HG03045 (cell line): ENCODE measurements at regions not wholly inside any gene's neighbourhood (a gene's known extent, or its start where the extent isn't known, plus 50 kb on each side); places are given as distances from the start of the nearest gene placed in this dataset.

ENCODE experiments used
- ATAC-seq: cut with Tn5 transposase; IDR thresholded peaks from one replicate; pipeline ENCODE4 v1.9.1; 2021; ENCODE audit warnings: mild to moderate bottlenecking, moderate library complexity; ENCODE audit not compliant: unreplicated experiment

DNA sequence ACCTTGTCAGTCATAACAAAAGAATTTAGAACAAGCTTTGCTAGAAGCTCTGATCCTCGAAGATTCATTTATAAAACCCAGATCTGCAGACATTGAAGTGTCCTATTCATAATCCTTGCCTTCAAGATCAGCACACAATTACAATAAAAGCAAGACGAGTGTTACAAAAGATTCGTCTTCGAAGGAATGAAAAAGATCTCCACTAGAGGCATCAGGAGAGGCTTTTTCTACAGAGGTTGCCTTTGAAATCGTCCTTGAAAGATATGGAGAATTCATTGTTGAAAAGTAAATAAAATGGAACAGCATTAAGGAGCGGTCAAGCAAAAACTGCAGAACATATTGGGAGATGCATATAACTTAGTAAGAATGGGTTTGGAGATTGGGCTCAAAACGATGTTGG lies 146.4 kb downstream of the BMP4 start:
- no peak for ATAC-seq

DNA sequence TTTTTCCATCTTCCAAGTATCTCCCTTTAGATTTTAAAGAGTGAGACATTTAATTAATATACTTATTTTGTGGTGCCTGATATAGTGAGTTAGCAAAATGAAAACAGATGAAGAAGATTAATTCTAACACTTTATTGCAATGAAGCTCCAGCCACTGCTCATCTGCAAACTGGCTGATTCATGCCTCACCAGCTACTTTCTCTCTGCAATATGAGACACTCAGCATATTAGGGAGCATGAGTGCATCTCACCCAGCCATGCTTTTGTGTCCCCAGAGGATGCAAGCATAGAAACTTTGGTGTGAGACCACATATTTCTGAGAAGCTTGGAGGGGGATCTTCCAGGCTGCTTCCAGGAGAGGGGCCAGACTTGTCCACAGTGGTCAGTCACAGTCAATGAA lies 148.6 kb downstream of the BMP4 start:
- no peak for ATAC-seq

DNA sequence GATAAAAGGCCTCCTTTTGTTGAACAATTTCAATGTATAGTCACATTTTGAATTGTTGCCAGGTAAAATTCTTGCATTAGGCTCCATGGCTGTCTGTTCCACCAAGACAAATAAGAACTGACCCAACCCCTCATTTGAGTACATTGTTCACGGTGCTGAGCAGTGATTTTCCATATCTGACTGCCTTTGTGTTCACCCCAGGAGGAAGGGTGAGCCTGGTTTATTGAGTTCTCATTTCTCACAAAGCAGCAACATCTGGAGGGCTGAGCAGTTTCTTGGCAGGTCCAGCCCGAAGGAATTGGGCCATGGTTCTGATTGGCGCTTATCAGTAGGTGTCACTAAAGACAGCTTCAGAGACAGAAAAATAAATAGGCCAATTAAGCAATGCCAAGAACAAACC lies 149.1 kb downstream of the BMP4 start:
- no peak for ATAC-seq

DNA sequence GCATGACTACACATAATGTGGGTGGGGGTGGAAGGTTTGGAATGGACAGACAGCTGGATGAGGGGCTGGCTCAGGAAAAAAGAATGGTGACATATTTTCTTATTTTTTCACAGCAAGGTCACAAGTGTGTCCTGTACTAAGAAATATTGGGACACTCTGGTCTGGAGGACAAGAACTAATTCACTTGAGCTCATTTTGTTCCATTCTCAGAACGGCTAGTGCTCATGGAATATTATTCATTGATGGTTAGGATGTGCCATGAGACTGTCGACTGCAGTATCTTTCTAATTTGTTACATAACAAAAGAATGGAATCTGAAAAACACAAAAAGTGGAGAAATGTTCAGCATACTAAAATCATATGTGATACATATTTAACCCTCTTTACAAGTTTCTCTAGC lies 149.5 kb downstream of the BMP4 start:
- no peak for ATAC-seq

DNA sequence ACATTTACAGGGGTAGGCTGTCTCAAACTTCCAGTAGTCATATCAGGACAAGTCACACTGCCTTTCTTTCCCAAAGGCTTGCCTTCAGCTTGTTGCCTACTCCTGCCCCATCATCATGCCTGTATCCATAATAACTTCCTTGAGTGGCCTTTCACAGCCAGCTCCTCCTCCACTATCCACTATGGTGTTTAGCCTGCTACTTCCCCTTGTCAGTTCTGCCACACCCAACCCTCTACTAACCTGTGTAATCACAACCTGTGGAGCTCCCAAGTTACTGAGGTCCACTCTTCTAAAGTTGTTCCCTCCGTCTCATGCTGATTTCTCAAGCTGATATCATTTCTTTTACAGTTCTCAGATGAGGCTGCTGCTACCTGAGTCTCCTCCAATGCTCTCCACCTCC lies 159.9 kb downstream of the BMP4 start:
- no peak for ATAC-seq

DNA sequence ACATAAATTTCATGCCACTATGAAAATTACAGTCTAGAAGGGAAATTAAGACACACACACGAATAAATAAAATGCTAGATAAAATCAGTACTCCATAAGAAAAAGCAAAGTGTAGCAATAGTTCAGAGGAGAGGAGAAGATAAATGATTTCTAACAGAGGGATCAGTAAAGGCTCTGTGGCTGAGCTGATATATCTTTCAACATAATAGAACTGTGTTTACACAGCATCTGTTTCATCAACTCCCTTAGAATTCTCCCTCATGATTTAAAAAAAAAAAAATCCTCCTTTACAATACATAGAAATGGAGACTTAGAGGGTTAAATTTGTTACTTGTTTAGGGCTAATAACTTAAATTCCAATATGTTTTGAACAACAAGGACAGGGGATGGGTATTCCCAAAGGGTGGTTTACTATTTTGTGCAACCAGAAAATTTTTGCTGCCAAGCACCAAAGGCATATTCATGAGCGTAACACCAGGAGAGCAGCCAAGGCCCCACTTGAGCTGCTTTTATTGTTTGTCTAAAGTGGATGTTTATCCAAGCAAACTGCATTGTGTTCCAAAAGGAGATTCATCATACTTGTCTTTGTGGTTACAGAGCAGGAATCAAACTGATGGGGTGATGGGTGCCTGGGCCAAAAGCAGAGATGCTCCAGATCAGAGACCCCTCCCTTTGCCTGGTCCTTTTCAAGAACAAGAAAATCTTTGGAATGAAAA lies 162.7 kb downstream of the BMP4 start:
- no peak for ATAC-seq

DNA sequence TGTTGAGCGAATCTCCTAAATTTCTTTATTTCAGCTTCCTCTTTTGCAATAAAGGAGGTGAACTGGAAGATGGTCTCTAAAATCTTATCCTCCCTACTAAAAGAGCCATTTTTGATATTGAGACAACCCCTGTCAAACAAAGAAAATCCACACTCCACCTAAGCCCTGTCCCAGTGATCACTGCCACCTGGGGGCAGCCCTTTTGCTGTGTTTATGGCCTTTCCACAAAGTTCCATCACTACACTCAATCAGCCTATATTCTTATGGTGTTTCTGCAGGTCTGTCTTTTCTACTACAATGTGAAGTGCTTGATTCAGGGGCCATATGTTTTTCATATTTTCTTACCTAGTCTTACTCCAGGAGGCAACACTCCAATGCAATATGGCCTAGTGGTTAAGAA lies 163.7 kb downstream of the BMP4 start:
- no peak for ATAC-seq

DNA sequence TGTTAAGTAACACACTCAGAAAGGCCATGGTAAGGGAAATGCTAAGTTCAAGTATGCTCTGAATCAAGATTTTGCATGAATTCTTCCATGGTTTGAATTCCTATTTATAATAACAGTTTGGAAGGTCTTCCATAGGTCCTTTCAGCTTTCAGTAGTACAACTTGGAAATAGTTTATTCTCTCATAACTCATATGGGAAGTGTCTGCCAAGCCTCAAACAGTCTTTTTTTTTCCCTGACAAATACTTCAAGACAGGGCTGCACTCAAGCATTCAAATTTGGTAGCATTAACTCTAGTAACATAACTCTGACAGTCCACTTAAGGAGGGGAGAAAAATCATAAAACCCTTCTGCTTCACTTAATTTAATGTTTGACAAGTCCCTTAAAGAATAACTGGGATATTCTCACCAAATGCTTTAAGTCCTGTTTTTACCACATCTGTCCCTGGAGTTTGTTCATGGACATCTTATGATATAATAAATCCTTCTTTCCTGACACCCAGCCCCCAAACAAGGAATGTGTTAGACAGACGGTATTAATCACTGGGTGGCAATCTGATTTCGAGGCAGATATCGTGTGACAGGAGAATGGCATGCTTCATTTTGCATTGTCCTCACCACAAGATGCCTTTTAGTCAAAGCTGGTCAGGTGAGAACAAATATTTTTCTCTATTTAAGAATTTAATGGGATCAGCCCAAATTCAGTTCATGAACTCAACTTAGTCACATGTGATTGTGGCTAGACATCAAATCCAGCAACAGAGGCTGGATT lies 165.7 kb downstream of the BMP4 start:
- no peak for ATAC-seq

DNA sequence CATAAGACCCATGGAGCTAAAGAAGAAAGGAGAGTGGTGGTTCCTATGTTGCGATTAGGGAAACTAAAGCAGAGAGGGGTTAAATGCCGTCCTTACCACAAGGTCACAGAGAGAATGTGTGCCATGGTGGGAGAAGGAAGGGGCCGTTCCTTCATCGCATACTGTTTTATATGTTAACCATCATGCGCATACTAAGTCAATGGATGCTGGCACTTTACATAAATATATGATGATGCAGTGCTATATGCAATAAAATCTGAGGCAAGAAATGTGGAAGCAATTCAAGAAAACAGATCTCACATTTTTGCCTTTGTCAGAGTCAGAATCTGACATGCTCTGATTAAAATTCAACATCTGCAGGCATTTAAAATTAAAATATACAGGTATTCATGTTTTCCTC lies 168.1 kb downstream of the BMP4 start:
- ATAC-seq, result no peak

DNA sequence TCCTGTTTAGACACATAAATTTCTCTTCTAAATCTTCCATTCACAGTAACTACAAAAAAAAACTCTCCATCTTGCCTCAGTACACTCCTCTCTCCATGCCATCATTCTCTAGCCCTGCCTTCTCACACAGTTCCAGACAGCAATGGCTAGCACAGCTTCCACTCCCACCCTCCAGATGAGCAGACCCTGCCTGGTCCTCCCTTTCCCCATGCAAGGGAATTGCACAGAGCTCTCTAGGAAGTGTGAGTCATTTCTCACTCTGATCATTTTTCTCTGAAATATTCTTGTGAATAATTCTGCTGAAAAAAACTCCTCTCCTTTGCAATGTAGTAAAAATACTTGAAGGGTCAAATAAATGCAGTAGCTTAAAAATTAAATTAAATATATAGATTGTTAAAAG lies 170.6 kb downstream of the BMP4 start:
- no peak for ATAC-seq

DNA sequence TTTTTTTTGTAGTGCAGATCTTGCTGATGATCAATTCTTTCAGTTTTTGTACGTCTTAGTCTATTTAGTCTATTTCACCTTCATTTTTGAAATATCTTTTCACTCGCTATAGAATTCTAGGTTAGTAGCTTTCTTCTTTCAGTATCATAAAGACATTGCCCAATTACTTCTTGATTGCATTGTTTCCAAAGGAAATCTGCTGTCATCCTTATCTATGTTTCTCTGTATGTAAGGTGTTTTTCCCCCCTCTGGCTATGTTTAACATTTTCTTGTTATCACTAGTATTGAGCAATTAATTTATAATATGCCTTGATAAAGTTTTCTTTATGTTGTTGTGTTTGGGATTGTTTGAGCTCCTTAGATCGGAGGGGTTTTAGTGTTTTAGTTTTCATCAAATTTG lies 171.9 kb downstream of the BMP4 start:
- ATAC-seq, result no peak

DNA sequence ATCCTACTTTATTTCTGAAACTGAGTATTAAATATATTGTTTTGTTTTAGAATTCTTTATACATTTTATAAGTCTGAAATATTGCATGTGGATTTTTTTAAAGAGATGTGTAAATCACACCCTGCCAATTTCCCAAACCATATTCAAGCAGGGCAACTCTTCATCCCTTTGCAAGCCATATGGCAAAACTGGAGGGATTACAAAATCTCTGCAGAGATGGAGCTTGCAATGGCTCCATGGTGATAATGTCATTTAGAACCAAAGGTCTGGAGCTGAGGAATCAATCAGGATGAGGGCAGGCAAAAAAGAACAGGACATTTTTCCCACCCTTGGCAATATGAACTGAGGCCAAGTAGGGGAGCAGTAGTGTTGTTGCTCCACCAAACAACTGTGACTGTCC lies 173.4 kb downstream of the BMP4 start:
- no peak for ATAC-seq

DNA sequence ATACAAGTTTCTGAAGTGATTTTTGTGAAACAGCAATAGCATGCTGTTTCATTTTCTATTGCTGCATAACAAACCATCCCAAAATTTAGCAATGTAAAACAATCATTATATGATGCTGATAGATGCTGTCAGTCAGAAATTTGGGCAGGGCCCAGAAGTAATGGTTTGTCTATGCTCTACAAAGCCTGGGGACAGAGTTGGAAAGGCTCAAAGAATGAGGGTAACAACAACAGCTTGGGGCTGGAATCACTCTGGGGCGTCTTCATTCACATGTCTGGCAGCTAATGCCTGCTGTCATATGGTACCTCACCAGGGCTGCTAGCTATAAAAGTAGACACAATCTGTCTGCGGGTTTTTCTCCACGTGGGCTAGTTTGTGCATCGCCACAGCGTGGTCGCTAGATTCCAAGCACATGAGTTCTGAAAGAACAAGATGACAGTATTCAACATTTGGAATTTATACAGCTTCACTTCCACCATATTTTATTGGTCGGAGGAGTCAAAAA lies 176.5 kb downstream of the BMP4 start:
- ATAC-seq, result no peak

DNA sequence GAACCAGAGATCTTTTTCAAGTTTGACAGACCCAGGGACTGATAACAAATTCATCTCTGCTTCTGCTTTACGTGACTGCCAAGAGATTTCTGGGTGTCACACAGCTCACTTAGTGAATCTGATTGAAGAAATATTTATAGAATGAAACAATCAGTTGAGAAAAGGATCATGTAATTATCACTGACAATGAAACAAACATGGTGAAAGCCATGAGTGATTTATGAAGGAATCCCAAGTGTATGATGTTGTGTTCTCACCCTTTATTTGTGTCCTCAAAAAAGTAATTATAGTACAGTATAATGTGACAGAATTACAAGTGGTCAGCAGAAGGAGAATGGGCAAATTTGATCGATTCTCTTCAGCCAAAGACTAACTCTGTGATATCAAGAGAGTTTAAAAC lies 177.3 kb downstream of the BMP4 start:
- no peak for ATAC-seq

DNA sequence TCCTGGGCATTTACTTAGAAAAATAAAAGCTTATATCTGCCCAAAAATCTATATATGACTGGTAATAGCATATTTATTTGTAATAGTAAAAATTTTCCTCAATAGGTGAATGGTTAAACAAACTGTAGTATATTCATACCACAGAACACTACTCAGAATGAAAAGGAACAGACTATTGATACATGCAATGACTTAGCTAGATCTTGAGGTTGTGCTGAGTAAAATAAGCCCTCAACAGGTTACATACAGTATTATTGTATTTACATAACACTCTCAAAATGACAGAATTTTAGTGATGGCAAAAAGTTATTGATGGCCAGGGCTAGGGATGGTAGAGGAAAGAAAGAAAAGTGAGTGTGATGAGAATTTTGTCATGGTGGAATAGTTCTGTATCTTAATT lies 178.4 kb downstream of the BMP4 start:
- ATAC-seq, result peak; percentile 55

DNA sequence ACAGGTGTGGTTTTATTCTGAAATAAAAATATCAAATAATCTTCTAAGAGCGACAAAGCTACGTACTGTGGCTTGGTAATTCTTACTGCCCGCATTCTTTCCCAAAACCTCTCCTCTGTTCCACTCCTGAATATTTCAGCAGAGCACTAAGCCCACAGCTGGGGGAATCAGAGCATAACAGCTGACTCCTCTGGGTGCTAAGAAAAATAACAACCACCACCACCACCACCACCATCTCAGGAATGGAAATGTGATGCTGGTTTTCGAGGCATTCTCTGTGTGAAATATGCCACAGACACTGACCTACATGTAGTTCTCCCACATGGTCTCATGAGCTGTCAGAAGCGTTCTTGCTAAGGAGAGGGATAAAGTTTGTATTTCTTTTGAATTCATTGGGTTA lies 183.7 kb downstream of the BMP4 start:
- no peak for ATAC-seq

DNA sequence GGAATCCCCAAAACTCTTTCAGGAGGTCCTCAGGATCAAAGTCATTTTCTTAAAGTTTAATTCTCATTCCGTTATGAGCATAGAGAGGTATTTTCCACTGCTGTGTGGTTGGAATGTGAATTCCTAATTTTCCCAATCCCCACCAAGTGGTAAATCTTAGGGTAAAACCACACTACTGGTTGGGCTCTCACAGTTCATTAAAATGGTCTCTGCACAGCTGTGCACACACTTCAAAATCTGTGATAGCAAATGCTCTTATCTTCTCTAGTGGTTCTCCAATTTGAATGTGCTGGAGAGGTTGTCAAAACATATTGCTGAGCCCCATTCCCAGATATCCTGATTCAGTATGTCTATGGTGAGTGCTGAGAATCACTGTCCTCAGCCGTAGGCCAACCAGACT lies 189.1 kb downstream of the BMP4 start:
- no peak for ATAC-seq

DNA sequence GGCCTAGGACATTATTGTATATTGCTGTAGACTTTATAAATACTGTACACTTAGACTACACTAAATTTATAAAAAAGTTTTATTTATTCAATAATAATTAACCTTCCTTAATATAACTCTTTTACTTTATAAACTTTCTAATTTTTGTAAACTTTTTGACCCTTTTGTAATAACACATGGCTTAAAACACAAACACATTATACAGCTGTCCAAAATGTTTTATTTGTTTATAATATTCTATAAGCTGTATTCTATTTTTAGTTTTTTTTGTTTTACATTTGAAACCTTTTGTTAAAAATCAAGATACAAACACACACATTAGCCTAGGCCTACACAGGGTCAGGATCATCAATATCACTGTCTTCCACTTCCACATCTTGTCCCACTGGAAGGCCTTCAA lies 190.0 kb downstream of the BMP4 start:
- no peak for ATAC-seq

DNA sequence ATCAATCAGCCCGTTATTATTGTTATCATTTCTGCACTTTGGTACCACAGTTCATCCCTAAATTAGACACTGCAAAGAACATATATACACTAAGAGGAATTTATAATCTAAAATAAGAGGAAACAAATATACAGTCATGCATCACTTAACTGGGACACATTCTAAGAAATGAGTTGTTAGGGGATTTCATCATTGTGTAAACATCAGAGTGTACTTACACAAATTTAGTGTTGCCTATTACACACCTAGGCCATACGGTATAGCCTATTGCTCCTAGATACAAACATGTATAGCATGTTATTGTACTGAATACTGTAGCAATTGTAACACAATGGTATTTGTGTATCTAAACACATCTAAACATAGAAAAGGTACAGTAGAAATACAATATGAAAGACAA lies 190.5 kb downstream of the BMP4 start:
- ATAC-seq, result no peak

DNA sequence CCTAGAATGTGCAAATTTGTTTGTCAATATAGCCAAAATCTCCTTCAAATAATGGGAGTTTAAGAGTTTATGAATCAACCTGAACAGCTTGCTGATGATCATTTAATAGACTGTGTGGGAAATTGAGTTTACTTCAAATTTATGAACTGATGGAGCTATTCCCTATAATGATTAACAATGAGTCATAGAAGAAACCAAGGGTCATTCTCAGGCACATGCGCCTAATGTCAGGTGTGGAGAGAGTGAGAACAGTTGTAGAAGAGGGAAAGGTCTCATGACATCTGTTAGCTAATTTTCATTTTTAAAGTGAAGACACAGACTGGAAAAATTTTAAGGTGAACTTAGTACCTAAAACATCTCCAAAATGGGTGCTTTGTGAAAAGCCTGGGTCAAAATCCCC lies 191.8 kb downstream of the BMP4 start:
- no peak for ATAC-seq

DNA sequence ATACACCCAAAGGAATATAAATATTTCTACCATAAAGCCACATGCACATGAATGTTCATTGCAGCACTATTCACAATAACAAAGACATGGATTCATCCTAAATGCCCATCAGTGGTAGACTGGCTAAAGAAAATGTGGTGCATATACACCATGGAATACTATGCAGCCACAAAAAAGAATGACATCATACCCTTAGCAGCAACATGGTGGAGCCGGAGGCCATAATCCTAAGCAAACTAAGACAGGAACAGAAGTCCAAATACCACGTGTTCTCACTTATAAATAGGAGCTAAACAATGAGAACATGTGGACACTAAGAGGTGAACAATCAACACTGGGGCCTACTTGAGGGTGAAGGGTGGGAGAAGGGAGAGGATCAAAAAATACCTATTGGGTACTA lies 198.5 kb downstream of the BMP4 start:
- ATAC-seq, result no peak

DNA sequence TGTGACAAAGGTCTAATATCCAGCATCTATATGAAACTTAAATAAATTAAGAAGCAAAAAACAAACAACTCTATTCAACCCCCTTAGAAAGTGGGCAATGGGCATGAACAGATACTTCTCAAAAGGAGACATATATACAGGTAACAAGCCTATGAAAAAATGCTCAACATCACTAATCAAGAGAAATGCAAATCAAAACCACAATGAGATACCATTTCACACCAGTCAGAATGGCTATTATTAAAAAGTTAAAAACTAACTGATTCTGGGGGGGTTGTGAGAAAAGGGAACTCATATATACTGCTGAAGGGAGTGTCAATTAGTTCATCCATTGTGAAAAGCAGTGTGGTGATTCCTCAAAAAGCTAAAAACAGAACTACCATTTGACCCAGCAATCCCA lies 198.9 kb downstream of the BMP4 start:
- ATAC-seq, result no peak

DNA sequence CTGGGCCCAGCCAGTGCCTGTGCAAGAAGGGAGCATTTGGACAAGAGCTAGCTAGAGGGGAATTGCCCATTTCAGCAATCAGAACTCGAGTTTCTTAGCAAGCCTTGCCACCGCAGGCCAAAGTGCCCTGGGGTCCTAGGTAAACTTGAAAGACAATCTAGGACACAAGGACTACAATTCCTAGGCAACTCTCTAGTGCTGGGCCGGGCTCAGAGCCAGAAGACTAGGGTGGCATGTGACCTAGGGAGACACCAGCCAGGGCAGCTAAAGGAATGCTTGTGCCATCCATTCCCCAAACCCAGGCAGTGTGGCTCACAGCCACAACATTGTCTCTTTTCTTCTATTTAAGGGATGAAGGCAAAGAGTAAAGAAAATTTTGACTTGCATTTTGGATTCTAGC lies 205.0 kb downstream of the BMP4 start:
- ATAC-seq, result no peak
